Adrenal gland (tissue), 5 donors: ENCODE measurements at regions not wholly inside any gene's neighbourhood (a gene's known extent, or its start where the extent isn't known, plus 50 kb on each side); places are given as distances from the start of the nearest gene placed in this dataset.
"Not testable (repeated sequence)": the region's sequence is repeated elsewhere in the genome, so short reads cannot be mapped to it uniquely, and the experiment has no call there.

Experiments used
- CTCF ChIP-seq, 6 experiments: fragments of 450-650 bp in 4 of 6; fragments of 200-600 bp in 2 of 6; sonication (generic) in 1 of 6; IDR thresholded peaks; 1 replicate in 5 of 6; 2 replicates in 1 of 6; pipeline versions ENCODE4 v1.5.1 to v1.8.0; 2016 to 2021; ENCODE audit warnings: antibody characterized with exemption in 6 of 6, mild to moderate bottlenecking in 2 of 6, moderate library complexity in 1 of 6
- POLR2A ChIP-seq, 2 donors: fragments of 450-650 bp; IDR thresholded peaks; one replicate each; pipeline ENCODE4 v1.6.1; 2017; ENCODE audit warnings: antibody characterized with exemption in 2 of 2, mild to moderate bottlenecking in 2 of 2, moderate library complexity in 1 of 2
- donor health status: DM: no; HTN: no; CAD: no.

- TF ChIP-seq POLR2A, CTCF (IDR thresholded peaks at IDR 0.05): not testable (repeated sequence)
Observed at GRCh38 chr1:199596448-199596847, 431.1 kb upstream of the NR5A2 start.
